Bronchial epithelial cell (primary cell): ENCODE measurements at regions not wholly inside any gene's neighbourhood (a gene's known extent, or its start where the extent isn't known, plus 50 kb on each side); places are given as distances from the start of the nearest gene placed in this dataset.
A peak's percentile ranks its signal among the peaks of the same experiment; 100 is the strongest.

ENCODE experiments used
- DNase-seq: peaks from one replicate; pipeline ENCODE4 v3.0.0-alpha.2; 2010; ENCODE audit warnings: low read depth
- FAIRE-seq: peaks from 2 replicates; lab custom pipeline; 2011; peaks lifted over from hg19 to GRCh38; lab: Jason Lieb, UNC
- H3K27me3 ChIP-seq: 2 replicates; pipeline ENCODE4 v1.5.1; 2011; ENCODE audit warnings: low read length; ENCODE audit not compliant: control insufficient read depth, insufficient read depth
- H3K36me3 ChIP-seq: 2 replicates; pipeline ENCODE4 v1.5.1; 2011; ENCODE audit warnings: low read length; ENCODE audit not compliant: control insufficient read depth, insufficient read depth
- H3K4me3 ChIP-seq: 2 replicates; pipeline ENCODE4 v1.5.1; 2011; ENCODE audit warnings: mild to moderate bottlenecking, low read depth, low read length, control low read depth
- CTCF ChIP-seq: IDR thresholded peaks from 2 replicates; pipeline ENCODE4 v1.5.1; 2011; ENCODE audit warnings: mild to moderate bottlenecking, moderate library complexity, low read length, control low read depth, inconsistent platforms; ENCODE audit not compliant: insufficient read depth, severe bottlenecking

- no peaks in the 10 kb centered on the region for H3K27me3 ChIP-seq
- H3K4me3 ChIP-seq, result no peak overlapping the region
- TF ChIP-seq CTCF, result no peak
- DNase-seq, result no peak
- no peaks in the 10 kb centered on the region for H3K36me3 ChIP-seq
- FAIRE-seq, result no peak
Observed at GRCh38 chr1:233435622-233436021, 108.1 kb downstream of the MAP3K21 start.

GRCh38 chr1:233439721-233440120 lies 112.2 kb downstream of the MAP3K21 start:
- H3K4me3 ChIP-seq, result no peak overlapping the region
- DNase-seq (no peak), FAIRE-seq (no peak)
- no peak for TF ChIP-seq CTCF
- H3K27me3 ChIP-seq, result no peaks in the 10 kb centered on the region
- no peaks in the 10 kb centered on the region for H3K36me3 ChIP-seq

GRCh38 chr1:233440951-233441401 lies 113.5 kb downstream of the MAP3K21 start:
- peaks cover 3% of the 10 kb centered on the region for H3K27me3 ChIP-seq
- TF ChIP-seq CTCF, result peak; percentile 73
- FAIRE-seq, result no peak
- DNase-seq, result peak; percentile 68
- no peak overlapping the region for H3K4me3 ChIP-seq
- no peaks in the 10 kb centered on the region for H3K36me3 ChIP-seq

- Histone ChIP-seq H3K4me3 (no peak overlapping the region), H3K27me3 (peaks cover 3% of the 10 kb centered on the region), H3K36me3 (no peaks in the 10 kb centered on the region)
- no peak for FAIRE-seq
- peak; percentile 33 for DNase-seq
- TF ChIP-seq CTCF, result no peak
Observed at GRCh38 chr1:233442026-233442780, 114.7 kb downstream of the MAP3K21 start.

- H3K4me3 ChIP-seq, result no peak overlapping the region
- no peak for TF ChIP-seq CTCF
- peaks cover 3% of the 10 kb centered on the region for H3K27me3 ChIP-seq
- DNase-seq (peak; percentile 76), FAIRE-seq (no peak)
- no peaks in the 10 kb centered on the region for H3K36me3 ChIP-seq
Observed at GRCh38 chr1:233443040-233443760, 115.7 kb downstream of the MAP3K21 start.
